Mesothelial cell of epicardium (in vitro differentiated cells): ENCODE measurements at regions not wholly inside any gene's neighbourhood (a gene's known extent, or its start where the extent isn't known, plus 50 kb on each side); places are given as distances from the start of the nearest gene placed in this dataset.

Experiments
- DNase-seq, 2 experiments: peaks; one replicate each; pipeline ENCODE4 v3.0.0; 2021; ENCODE audit warnings: low spot score in 2 of 2; ENCODE audit not compliant: unreplicated experiment in 2 of 2
- H3K27ac Mint-ChIP-seq: 2 replicates; pipeline ENCODE4 v1.8.0; 2021; ENCODE audit warnings: mixed read lengths
- H3K27me3 Mint-ChIP-seq: 2 replicates; pipeline ENCODE4 v1.8.0; 2021; ENCODE audit warnings: low read depth, mixed read lengths
- H3K36me3 Mint-ChIP-seq: 2 replicates; pipeline ENCODE4 v1.8.0; 2021; ENCODE audit warnings: mixed read lengths
- H3K4me1 Mint-ChIP-seq: 2 replicates; pipeline ENCODE4 v1.8.0; 2021; ENCODE audit warnings: mixed read lengths
- H3K4me3 Mint-ChIP-seq: 2 replicates; pipeline ENCODE4 v1.8.0; 2021; ENCODE audit warnings: mild to moderate bottlenecking, moderate library complexity, mixed read lengths
- H3K9me3 Mint-ChIP-seq: 2 replicates; pipeline ENCODE4 v1.8.0; 2021; ENCODE audit warnings: mixed read lengths
- TF ChIP-seq, protein P1 (sequence below): fragments of 200-600 bp; sonication (generic); IDR thresholded peaks from one replicate; pipeline ENCODE4 v1.5.0; 2021; ENCODE audit warnings: antibody characterized with exemption; ENCODE audit not compliant: unreplicated experiment

DNA sequence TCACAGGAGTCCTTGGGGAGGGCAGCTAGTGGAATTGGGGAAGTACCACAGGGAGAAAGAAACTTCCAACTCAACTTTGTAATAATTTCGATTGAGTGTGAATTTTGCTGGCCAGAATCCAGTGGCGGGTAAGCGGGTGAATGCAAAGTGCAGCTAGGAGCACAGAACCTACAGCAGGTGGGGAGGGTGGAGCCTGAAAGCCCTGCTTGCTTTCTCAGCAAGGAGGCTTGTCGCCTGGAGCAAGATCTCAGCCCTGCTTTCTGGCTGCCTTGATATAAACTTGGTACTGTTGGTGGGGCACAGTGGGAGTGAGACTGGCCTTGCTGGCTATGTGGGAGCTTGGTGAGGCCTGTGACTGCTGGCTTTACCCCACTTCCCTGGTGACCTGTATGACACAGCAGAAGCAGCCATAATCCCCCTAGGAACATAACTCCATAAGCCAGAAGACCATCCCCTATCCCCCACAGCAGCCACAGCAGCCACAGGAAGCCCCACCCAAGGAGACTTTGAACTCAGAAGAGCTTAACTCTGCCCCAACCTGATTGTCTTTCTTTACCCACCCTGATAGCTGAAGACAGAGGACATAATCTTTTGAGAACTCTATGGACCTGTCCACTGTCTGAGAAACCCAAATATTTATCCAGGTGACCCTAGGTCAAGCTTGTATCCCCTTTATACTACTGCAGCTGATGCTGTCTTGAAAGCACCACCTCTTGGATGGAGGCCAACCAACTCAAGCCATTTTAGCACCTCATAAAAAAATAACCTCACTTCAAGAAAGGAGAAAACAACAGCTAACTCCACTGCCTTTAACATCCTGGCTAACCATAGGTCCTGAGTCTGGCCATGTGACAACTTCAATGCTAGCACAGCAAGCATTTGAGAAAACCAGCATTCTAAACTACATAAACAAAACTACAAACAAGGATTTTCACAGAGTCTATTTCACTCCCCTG is 87.2 kb upstream of the PDE5A start:
- Mint-ChIP-seq H3K4me3 (no peak overlapping the region), H3K4me1 (no peaks in the 10 kb centered on the region), H3K9me3 (peaks cover 64% of the 10 kb centered on the region), H3K36me3 (peaks cover 31% of the 10 kb centered on the region), H3K27me3 (no peaks in the 10 kb centered on the region), H3K27ac (no peak overlapping the region)
- no peak for DNase-seq
- TF ChIP-seq, protein P1, sequence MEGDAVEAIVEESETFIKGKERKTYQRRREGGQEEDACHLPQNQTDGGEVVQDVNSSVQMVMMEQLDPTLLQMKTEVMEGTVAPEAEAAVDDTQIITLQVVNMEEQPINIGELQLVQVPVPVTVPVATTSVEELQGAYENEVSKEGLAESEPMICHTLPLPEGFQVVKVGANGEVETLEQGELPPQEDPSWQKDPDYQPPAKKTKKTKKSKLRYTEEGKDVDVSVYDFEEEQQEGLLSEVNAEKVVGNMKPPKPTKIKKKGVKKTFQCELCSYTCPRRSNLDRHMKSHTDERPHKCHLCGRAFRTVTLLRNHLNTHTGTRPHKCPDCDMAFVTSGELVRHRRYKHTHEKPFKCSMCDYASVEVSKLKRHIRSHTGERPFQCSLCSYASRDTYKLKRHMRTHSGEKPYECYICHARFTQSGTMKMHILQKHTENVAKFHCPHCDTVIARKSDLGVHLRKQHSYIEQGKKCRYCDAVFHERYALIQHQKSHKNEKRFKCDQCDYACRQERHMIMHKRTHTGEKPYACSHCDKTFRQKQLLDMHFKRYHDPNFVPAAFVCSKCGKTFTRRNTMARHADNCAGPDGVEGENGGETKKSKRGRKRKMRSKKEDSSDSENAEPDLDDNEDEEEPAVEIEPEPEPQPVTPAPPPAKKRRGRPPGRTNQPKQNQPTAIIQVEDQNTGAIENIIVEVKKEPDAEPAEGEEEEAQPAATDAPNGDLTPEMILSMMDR = no peak

DNA sequence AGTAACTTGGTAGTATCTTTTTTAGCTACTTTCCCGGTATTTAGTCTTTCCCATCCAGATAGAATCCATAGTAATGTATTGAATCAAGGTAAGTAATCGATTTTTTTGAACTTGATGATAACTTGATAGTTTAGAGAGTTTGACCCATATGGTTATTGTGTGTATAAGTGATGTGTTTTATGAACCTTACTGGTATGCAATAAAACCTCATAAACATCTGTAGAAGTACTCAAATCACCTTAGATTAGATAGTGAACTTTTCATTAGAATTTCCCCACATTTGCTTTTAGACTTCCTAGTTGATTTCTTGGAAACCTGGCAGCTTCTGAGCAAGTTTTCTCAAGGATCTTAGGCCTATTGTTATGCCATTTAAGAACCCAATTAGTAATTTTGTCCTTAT is 80.8 kb upstream of the PDE5A start:
- Mint-ChIP-seq H3K27ac (no peak overlapping the region), H3K27me3 (no peaks in the 10 kb centered on the region), H3K4me3 (no peak overlapping the region), H3K4me1 (no peaks in the 10 kb centered on the region), H3K36me3 (peaks cover 4% of the 10 kb centered on the region), H3K9me3 (peaks cover 22% of the 10 kb centered on the region)
- TF ChIP-seq, protein P1 = no peak
- no peak for DNase-seq

DNA sequence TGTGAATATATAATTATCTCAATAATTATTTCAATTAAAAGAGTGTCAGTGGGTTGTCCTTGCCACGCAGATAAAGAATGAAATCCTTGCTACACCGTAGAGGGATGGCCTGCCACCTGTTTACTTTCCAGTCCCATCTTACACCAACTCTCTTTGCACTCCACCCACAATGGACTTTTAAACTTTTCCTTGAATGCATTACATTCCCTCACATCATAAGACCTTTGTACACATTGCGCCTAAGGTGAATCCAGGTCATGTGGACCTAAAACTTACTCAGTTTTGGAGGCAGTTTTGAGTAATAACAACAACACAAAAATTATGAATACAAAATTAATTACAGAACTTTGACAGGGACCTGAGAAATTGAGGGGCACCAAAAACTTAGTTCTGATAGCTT is 78.7 kb upstream of the PDE5A start:
- no peak for DNase-seq
- H3K36me3 Mint-ChIP-seq = peaks cover 4% of the 10 kb centered on the region
- H3K27ac Mint-ChIP-seq = no peak overlapping the region
- no peaks in the 10 kb centered on the region for H3K4me1 Mint-ChIP-seq
- H3K27me3 Mint-ChIP-seq = no peaks in the 10 kb centered on the region
- H3K4me3 Mint-ChIP-seq = no peak overlapping the region
- TF ChIP-seq, protein P1 = no peak
- peaks cover 15% of the 10 kb centered on the region for H3K9me3 Mint-ChIP-seq

DNA sequence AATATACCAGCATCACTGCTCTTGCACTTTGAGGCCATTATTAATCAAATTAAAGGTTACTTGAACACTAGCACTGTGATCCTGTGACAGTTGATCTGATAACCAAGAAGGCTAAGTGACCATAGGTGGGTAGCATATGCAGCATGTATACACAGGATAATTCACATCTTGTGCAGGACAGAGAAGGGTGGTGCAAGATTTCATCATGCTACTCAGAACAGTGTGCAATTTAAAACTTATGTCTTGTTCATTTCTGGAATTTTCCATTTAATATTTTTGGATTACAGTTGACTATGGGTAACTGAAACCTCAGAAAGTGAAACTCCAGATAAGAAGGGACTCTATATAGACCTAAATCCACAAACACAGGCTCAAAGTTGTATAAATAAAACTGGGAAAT is 78.2 kb upstream of the PDE5A start:
- Mint-ChIP-seq H3K27ac (no peak overlapping the region), H3K27me3 (no peaks in the 10 kb centered on the region), H3K9me3 (peaks cover 15% of the 10 kb centered on the region), H3K36me3 (peaks cover 4% of the 10 kb centered on the region), H3K4me3 (no peak overlapping the region), H3K4me1 (no peaks in the 10 kb centered on the region)
- DNase-seq = no peak
- TF ChIP-seq, protein P1 = no peak

DNA sequence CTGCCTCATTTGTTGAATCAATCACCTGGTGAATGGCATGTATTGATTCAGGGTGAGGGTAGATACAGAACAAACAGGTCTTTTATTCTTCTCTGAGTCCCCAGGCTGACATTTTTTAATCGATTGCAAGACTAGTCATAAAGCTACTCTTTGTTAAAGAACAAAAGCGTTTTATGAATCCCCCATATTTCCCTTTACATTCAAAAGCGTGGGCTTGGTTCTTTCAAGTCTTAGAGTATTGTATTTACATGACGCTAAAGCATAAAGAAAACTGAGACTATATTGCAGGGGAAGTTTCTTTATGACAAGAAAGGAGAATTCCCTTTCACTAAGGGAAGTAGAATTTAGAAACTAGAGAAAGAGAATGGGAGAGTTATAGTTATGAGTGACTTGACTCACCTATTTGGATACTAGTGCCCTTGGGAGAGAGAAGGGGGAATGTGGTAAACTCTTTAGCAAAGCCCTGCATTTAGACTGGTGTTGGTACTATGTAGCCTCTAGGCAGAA is 69.3 kb upstream of the PDE5A start:
- TF ChIP-seq, protein P1 = no peak
- H3K27ac Mint-ChIP-seq = no peak overlapping the region

More for the DNA sequence above, 69.3 kb upstream of the PDE5A start:
- no peak for DNase-seq
- Mint-ChIP-seq H3K4me3 (no peak overlapping the region), H3K9me3 (no peaks in the 10 kb centered on the region), H3K36me3 (no peaks in the 10 kb centered on the region), H3K27me3 (no peaks in the 10 kb centered on the region), H3K4me1 (peaks cover 2% of the 10 kb centered on the region)
